ENCODE measurements at regions not wholly inside any gene's neighbourhood (a gene's known extent, or its start where the extent isn't known, plus 50 kb on each side); places are given as distances from the start of the nearest gene placed in this dataset.

GRCh38 chr6:128768187-128768586 is 114.8 kb upstream of the LAMA2 start:
- H3K9me3 Mint-ChIP-seq (ENCODE audit: unreplicated experiment), result peaks cover 12% of the 10 kb centered on the region
- no peak overlapping the region for H3K27ac Mint-ChIP-seq (ENCODE audit: unreplicated experiment)
- no peaks in the 10 kb centered on the region for H3K36me3 Mint-ChIP-seq (ENCODE audit: unreplicated experiment)
- TF ChIP-seq, protein P1, sequence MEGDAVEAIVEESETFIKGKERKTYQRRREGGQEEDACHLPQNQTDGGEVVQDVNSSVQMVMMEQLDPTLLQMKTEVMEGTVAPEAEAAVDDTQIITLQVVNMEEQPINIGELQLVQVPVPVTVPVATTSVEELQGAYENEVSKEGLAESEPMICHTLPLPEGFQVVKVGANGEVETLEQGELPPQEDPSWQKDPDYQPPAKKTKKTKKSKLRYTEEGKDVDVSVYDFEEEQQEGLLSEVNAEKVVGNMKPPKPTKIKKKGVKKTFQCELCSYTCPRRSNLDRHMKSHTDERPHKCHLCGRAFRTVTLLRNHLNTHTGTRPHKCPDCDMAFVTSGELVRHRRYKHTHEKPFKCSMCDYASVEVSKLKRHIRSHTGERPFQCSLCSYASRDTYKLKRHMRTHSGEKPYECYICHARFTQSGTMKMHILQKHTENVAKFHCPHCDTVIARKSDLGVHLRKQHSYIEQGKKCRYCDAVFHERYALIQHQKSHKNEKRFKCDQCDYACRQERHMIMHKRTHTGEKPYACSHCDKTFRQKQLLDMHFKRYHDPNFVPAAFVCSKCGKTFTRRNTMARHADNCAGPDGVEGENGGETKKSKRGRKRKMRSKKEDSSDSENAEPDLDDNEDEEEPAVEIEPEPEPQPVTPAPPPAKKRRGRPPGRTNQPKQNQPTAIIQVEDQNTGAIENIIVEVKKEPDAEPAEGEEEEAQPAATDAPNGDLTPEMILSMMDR (IDR thresholded peaks at IDR 0.05), result no peak
- no peak for DNase-seq (ENCODE audit: extremely low spot score, unreplicated experiment)
- peaks cover 28% of the 10 kb centered on the region for H3K27me3 Mint-ChIP-seq (ENCODE audit: unreplicated experiment)
- H3K4me3 Mint-ChIP-seq (ENCODE audit: unreplicated experiment), result no peak overlapping the region
- H3K4me1 Mint-ChIP-seq (ENCODE audit: unreplicated experiment), result no peaks in the 10 kb centered on the region

DNA sequence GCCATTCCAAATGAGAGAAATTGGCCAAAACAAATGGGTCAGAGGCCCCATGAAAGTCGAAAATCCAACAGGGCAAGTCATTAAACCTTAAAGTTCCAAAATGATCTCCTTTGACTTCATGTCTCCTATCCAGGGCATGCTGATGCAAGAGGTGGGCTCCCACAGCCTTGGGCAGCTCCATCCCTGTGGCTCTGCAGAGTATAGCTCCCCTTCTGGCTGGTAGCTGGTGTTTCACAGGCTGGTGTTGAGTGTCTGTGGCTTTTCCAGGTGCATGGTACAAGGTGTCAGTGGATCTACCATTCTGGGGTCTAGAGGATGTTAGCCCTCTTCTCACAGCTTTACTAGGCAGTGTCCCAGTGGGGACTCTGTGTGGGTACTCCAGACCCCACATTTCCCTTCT is 115.2 kb upstream of the LAMA2 start:
- no peak overlapping the region for H3K27ac Mint-ChIP-seq (ENCODE audit: unreplicated experiment)
- no peaks in the 10 kb centered on the region for H3K4me1 Mint-ChIP-seq (ENCODE audit: unreplicated experiment)
- H3K4me3 Mint-ChIP-seq (ENCODE audit: unreplicated experiment), result no peak overlapping the region
- TF ChIP-seq, protein P1 (IDR thresholded peaks at IDR 0.05), result no peak
- peaks cover 9% of the 10 kb centered on the region for H3K9me3 Mint-ChIP-seq (ENCODE audit: unreplicated experiment)
- H3K36me3 Mint-ChIP-seq (ENCODE audit: unreplicated experiment), result no peaks in the 10 kb centered on the region
- no peak for DNase-seq (ENCODE audit: extremely low spot score, unreplicated experiment)
- H3K27me3 Mint-ChIP-seq (ENCODE audit: unreplicated experiment), result peaks cover 31% of the 10 kb centered on the region

DNA sequence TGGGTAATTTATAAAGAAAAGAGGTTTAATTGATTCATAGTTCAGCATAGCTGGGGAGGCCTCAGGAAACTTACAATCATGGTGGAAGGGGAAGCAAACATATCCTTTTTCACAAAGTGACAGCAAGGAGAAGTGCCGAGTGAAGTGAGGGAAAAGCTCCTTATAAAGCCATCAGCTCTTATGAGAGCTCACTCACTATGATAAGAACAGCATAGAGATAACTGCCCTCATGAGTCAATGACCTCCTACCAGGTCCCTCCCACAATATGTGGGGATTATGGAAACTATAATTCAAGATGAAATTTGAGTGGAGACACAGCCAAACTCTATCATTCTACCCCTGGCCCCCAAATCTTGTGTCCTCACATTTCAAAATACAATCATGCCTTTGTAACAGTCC is 115.8 kb upstream of the LAMA2 start:
- TF ChIP-seq, protein P1 (IDR thresholded peaks at IDR 0.05), result no peak
- Mint-ChIP-seq H3K27me3 (ENCODE audit: unreplicated experiment) (peaks cover 33% of the 10 kb centered on the region), H3K27ac (ENCODE audit: unreplicated experiment) (no peak overlapping the region), H3K36me3 (ENCODE audit: unreplicated experiment) (no peaks in the 10 kb centered on the region), H3K9me3 (ENCODE audit: unreplicated experiment) (peaks cover 6% of the 10 kb centered on the region), H3K4me1 (ENCODE audit: unreplicated experiment) (no peaks in the 10 kb centered on the region), H3K4me3 (ENCODE audit: unreplicated experiment) (no peak overlapping the region)
- DNase-seq (ENCODE audit: extremely low spot score, unreplicated experiment), result no peak

GRCh38 chr6:128763599-128764300 is 119.2 kb upstream of the LAMA2 start:
- peaks cover 38% of the 10 kb centered on the region for H3K27me3 Mint-ChIP-seq (ENCODE audit: unreplicated experiment)
- H3K27ac Mint-ChIP-seq (ENCODE audit: unreplicated experiment), result no peak overlapping the region
- TF ChIP-seq, protein P1 (IDR thresholded peaks at IDR 0.05), result no peak
- H3K36me3 Mint-ChIP-seq (ENCODE audit: unreplicated experiment), result no peaks in the 10 kb centered on the region
- no peaks in the 10 kb centered on the region for H3K4me1 Mint-ChIP-seq (ENCODE audit: unreplicated experiment)
- no peak overlapping the region for H3K4me3 Mint-ChIP-seq (ENCODE audit: unreplicated experiment)
- DNase-seq (ENCODE audit: extremely low spot score, unreplicated experiment), result no peak
- peaks cover 3% of the 10 kb centered on the region for H3K9me3 Mint-ChIP-seq (ENCODE audit: unreplicated experiment)

- no peak overlapping the region for H3K4me3 Mint-ChIP-seq (ENCODE audit: unreplicated experiment)
- H3K36me3 Mint-ChIP-seq (ENCODE audit: unreplicated experiment), result no peaks in the 10 kb centered on the region
- no peak for DNase-seq (ENCODE audit: extremely low spot score, unreplicated experiment)
Observed at GRCh38 chr6:128759901-128760300, 123.0 kb upstream of the LAMA2 start.

More at GRCh38 chr6:128759901-128760300, 123.0 kb upstream of the LAMA2 start:
- TF ChIP-seq, protein P1 (IDR thresholded peaks at IDR 0.05), result no peak
- Mint-ChIP-seq H3K9me3 (ENCODE audit: unreplicated experiment) (no peaks in the 10 kb centered on the region), H3K27me3 (ENCODE audit: unreplicated experiment) (peaks cover 45% of the 10 kb centered on the region), H3K4me1 (ENCODE audit: unreplicated experiment) (no peaks in the 10 kb centered on the region), H3K27ac (ENCODE audit: unreplicated experiment) (no peak overlapping the region)
